Panc1 (cell line): ENCODE measurements at regions not wholly inside any gene's neighbourhood (a gene's known extent, or its start where the extent isn't known, plus 50 kb on each side); places are given as distances from the start of the nearest gene placed in this dataset.

Experiments
- ATAC-seq: fragments of 200-7000 bp; cut with Tn5 transposase; 2 replicates; pipeline ENCODE4 v1.9.1; 2020; ENCODE audit warnings: mild to moderate bottlenecking, moderate library complexity
- BruUV-seq: library from RNA; stranded (reverse); fragments of 400-500 nt; replicated peaks from 2 replicates; lab custom pipeline; 2021; lab: Mats Ljungman, UMichigan
- CTCF ChIA-PET: fragments of 300-600 bp; sonication (Branson Sonifier 250); formaldehyde crosslinking; loops from one replicate; lab custom pipeline; 2022; ENCODE audit warnings: antibody characterized with exemption; lab: Charles Lee
- POLR2A ChIA-PET: fragments of 300-600 bp; sonication (Branson Sonifier 250); formaldehyde crosslinking; loops from one replicate; lab custom pipeline; 2022; ENCODE audit warnings: antibody characterized with exemption; lab: Charles Lee
- DNase-seq: peaks from one replicate; pipeline ENCODE4 v3.0.0-alpha.2; 2010; ENCODE audit warnings: low read depth, low spot score
- H3K27ac ChIP-seq: 2 replicates; pipeline ENCODE4 v1.5.1; 2011; ENCODE audit warnings: mild to moderate bottlenecking, low read length, inconsistent platforms
- H3K27me3 ChIP-seq: fragments of 200-500 bp; sonication (Bioruptor generic); 2 replicates; pipeline ENCODE4 v1.6.0; 2014; ENCODE audit warnings: low read length, inconsistent platforms; ENCODE audit not compliant: control insufficient read depth, insufficient read depth
- H3K36me3 ChIP-seq: fragments of 200-500 bp; sonication (Bioruptor generic); 2 replicates; pipeline ENCODE4 v1.5.1; 2014; ENCODE audit warnings: inconsistent platforms, mild to moderate bottlenecking, low read length, moderate library complexity; ENCODE audit not compliant: control insufficient read depth, insufficient read depth
- H3K4me1 ChIP-seq: 2 replicates; pipeline ENCODE4 v1.5.1; 2011; ENCODE audit warnings: inconsistent platforms, mild to moderate bottlenecking, low read length, moderate library complexity; ENCODE audit not compliant: control insufficient read depth, insufficient read depth
- H3K4me3 ChIP-seq, 2 experiments: 2 replicates each; pipeline ENCODE4 v1.5.1; 2011 to 2012; ENCODE audit warnings: low read depth in 2 of 2, low read length in 2 of 2, mild to moderate bottlenecking in 2 of 2, inconsistent platforms in 1 of 2, moderate library complexity in 1 of 2
- H3K9me3 ChIP-seq: fragments of 200-500 bp; sonication (Bioruptor generic); 2 replicates; pipeline ENCODE4 v1.5.1; 2014; ENCODE audit warnings: low read depth, mild to moderate bottlenecking, inconsistent platforms, low read length, moderate library complexity; ENCODE audit not compliant: control insufficient read depth, insufficient read depth
- CTCF ChIP-seq: fragments of 450-650 bp; IDR thresholded peaks from 2 replicates; pipeline ENCODE4 v1.5.1; 2017; ENCODE audit warnings: mild to moderate bottlenecking
- POLR2AphosphoS5 ChIP-seq: IDR thresholded peaks from 2 replicates; pipeline ENCODE4 v1.6.1; 2012; ENCODE audit warnings: mild to moderate bottlenecking, low read depth, low read length, moderate library complexity
- REST ChIP-seq, 2 experiments: IDR thresholded peaks; 2 replicates each; pipeline ENCODE4 v1.6.1; 2011 to 2012; ENCODE audit warnings: low read depth in 2 of 2, control low read depth in 1 of 2, low read length in 1 of 2, mild to moderate bottlenecking in 1 of 2, moderate library complexity in 1 of 2; ENCODE audit not compliant: insufficient read depth in 1 of 2
- SIN3A ChIP-seq: IDR thresholded peaks from 2 replicates; pipeline ENCODE4 v1.6.1; 2012; ENCODE audit warnings: low read depth, mild to moderate bottlenecking, low read length, moderate library complexity, borderline replicate concordance; ENCODE audit not compliant: insufficient read depth
- TCF7L2 ChIP-seq: IDR thresholded peaks from 2 replicates; pipeline ENCODE4 v1.6.1; 2011; ENCODE audit warnings: mild to moderate bottlenecking, low read depth, low read length, inconsistent platforms
- in situ Hi-C: cut with HindIII; loops from 2 replicates; pipeline ENCODE4 v1.10.0; 2016; ENCODE audit warnings: low sequenced_read_pairs, low pct_unique_long_range_greater_than_20kb
- intact Hi-C: fragments of 100-400 bp; cut with micrococcal nuclease; formaldehyde crosslinking; loops from one replicate; pipeline ENCODE4 v1.10.0; 2022; ENCODE audit not compliant: unreplicated experiment

- H3K9me3 ChIP-seq: no peaks in the 10 kb centered on the region
- DNase-seq (no peak), ATAC-seq (no peak)
- in situ Hi-C loops (no loop called here), intact Hi-C loops (no loop called here)
- no peak overlapping the region for H3K4me3 ChIP-seq
- ChIA-PET CTCF (no interaction called here), POLR2A (no interaction called here)
- no peak for TF ChIP-seq POLR2AphosphoS5
- TF ChIP-seq SIN3A: no peak
- TF ChIP-seq CTCF: no peak
- TF ChIP-seq REST (IDR thresholded peaks at IDR 0.05; ENCODE audit: insufficient read depth in 1 of 2, low read depth in 2 of 2, low read length in 1 of 2): no peak
- TF ChIP-seq TCF7L2: no peak
- H3K27me3 ChIP-seq: no peaks in the 10 kb centered on the region
- BruUV-seq: no TSS peak
- no peaks in the 10 kb centered on the region for H3K4me1 ChIP-seq
- no peaks in the 10 kb centered on the region for H3K36me3 ChIP-seq
- no peak overlapping the region for H3K27ac ChIP-seq
Observed at GRCh38 chr4:129314781-129315180, 218.8 kb downstream of the C4orf33 start.

- ATAC-seq (no peak), DNase-seq (no peak)
- TF ChIP-seq SIN3A: no peak
- no peak for TF ChIP-seq TCF7L2
- no peak for TF ChIP-seq POLR2AphosphoS5
- Histone ChIP-seq H3K9me3 (no peaks in the 10 kb centered on the region), H3K36me3 (no peaks in the 10 kb centered on the region), H3K4me3 (no peak overlapping the region), H3K4me1 (no peaks in the 10 kb centered on the region), H3K27me3 (no peaks in the 10 kb centered on the region; the same call in 1 of the 2 replicates), H3K27ac (no peak overlapping the region)
- intact Hi-C loops: no loop called here
- no TSS peak for BruUV-seq
- in situ Hi-C loops: no loop called here
- ChIA-PET POLR2A (no interaction called here), CTCF (no interaction called here)
Observed at GRCh38 chr4:129322920-129323319, 227.0 kb downstream of the C4orf33 start.

GRCh38 chr4:129323658-129324057, 227.7 kb downstream of the C4orf33 start:
- no peak overlapping the region for H3K27ac ChIP-seq
- BruUV-seq: no TSS peak
- intact Hi-C loops (no loop called here), in situ Hi-C loops (no loop called here)
- no peaks in the 10 kb centered on the region; the same call in 1 of the 2 replicates for H3K27me3 ChIP-seq
- no peak overlapping the region for H3K4me3 ChIP-seq
- ChIA-PET CTCF (no interaction called here), POLR2A (no interaction called here)
- no peak for DNase-seq
- H3K9me3 ChIP-seq: no peaks in the 10 kb centered on the region
- no peak for TF ChIP-seq CTCF
- no peak for TF ChIP-seq REST (IDR thresholded peaks at IDR 0.05; ENCODE audit: insufficient read depth in 1 of 2, low read depth in 2 of 2, low read length in 1 of 2)
- TF ChIP-seq TCF7L2: no peak
- no peak for TF ChIP-seq SIN3A
- no peak for TF ChIP-seq POLR2AphosphoS5
- ATAC-seq: no peak
- no peaks in the 10 kb centered on the region for H3K36me3 ChIP-seq
- H3K4me1 ChIP-seq: no peaks in the 10 kb centered on the region
